H1 (cell line): ENCODE measurements at regions not wholly inside any gene's neighbourhood (a gene's known extent, or its start where the extent isn't known, plus 50 kb on each side); places are given as distances from the start of the nearest gene placed in this dataset.

ENCODE experiments used
- CTCF ChIA-PET: fragments of 300-600 bp; sonication (Branson Sonifier 250); formaldehyde crosslinking; loops from one replicate; lab custom pipeline; 2021; ENCODE audit not compliant: partially characterized antibody; lab: Charles Lee
- POLR2A ChIA-PET: fragments of 300-600 bp; sonication (Branson Sonifier 250); formaldehyde crosslinking; loops from one replicate; lab custom pipeline; 2021; ENCODE audit warnings: inconsistent platforms; ENCODE audit not compliant: partially characterized antibody; lab: Charles Lee
- DNase-seq, 2 experiments: peaks; one replicate each; pipeline versions ENCODE4 v3.0.0 to v3.0.0-alpha.2; 2010 to 2022; ENCODE audit warnings: low spot score in 2 of 2, low read depth in 1 of 2, mixed read lengths in 1 of 2
- FAIRE-seq: peaks from 2 replicates; lab custom pipeline; 2011; peaks lifted over from hg19 to GRCh38; lab: Jason Lieb, UNC
- H2AFZ ChIP-seq: 2 replicates; pipeline ENCODE4 v1.8.1; 2012; ENCODE audit warnings: low read length, inconsistent platforms
- H2AK5ac ChIP-seq: 2 replicates; pipeline ENCODE4 v1.6.1; 2013; ENCODE audit warnings: low read depth, low read length
- H2BK120ac ChIP-seq: replicated peaks from 2 replicates; pipeline ENCODE3; 2013; ENCODE audit warnings: low read depth, low read length, inconsistent platforms
- H2BK12ac ChIP-seq: 2 replicates; pipeline ENCODE4 v1.6.1; 2013; ENCODE audit warnings: low read depth, low read length
- H2BK15ac ChIP-seq: 2 replicates; pipeline ENCODE4 v1.6.1; 2013; ENCODE audit warnings: low read length
- H2BK20ac ChIP-seq: 2 replicates; pipeline ENCODE4 v1.6.1; 2013; ENCODE audit warnings: low read length
- H2BK5ac ChIP-seq: 2 replicates; pipeline ENCODE4 v1.6.1; 2013; ENCODE audit warnings: low read depth, low read length
- H3K14ac ChIP-seq: 2 replicates; pipeline ENCODE4 v1.6.1; 2013; ENCODE audit warnings: inconsistent platforms; ENCODE audit not compliant: insufficient read length
- H3K18ac ChIP-seq: 2 replicates; pipeline ENCODE4 v1.6.1; 2013; ENCODE audit warnings: low read length; ENCODE audit errors: extremely low read depth
- H3K23ac ChIP-seq: 2 replicates; pipeline ENCODE4 v1.6.1; 2013; ENCODE audit warnings: inconsistent platforms; ENCODE audit not compliant: insufficient read length
- H3K23me2 ChIP-seq: 2 replicates; pipeline ENCODE4 v1.6.1; 2013; ENCODE audit warnings: low read depth, low read length
- H3K27ac ChIP-seq: 2 replicates; pipeline ENCODE4 v1.6.1; 2011; ENCODE audit warnings: low read depth, low read length, inconsistent platforms
- H3K27me3 ChIP-seq, 4 experiments: replicated peaks in 1 of 4; 1 replicate in 1 of 4; 2 replicates in 3 of 4; pipeline versions ENCODE4 v1.6.1 to v1.8.1; 2011 to 2013; ENCODE audit warnings: low read length in 3 of 4, mild to moderate bottlenecking in 3 of 4, inconsistent platforms in 2 of 4, mixed read lengths in 2 of 4, moderate library complexity in 1 of 4; ENCODE audit not compliant: control insufficient read depth in 3 of 4, insufficient read depth in 3 of 4; ENCODE audit errors: extremely low read depth in 1 of 4
- H3K36me3 ChIP-seq, 4 experiments: 2 replicates each; pipeline versions ENCODE4 v1.6.1 to v1.8.1; 2011 to 2013; ENCODE audit warnings: mild to moderate bottlenecking in 4 of 4, low read length in 3 of 4, moderate library complexity in 2 of 4, control low read depth in 1 of 4, inconsistent platforms in 1 of 4; ENCODE audit not compliant: insufficient read depth in 4 of 4, control insufficient read depth in 2 of 4
- H3K4ac ChIP-seq: replicated peaks from 2 replicates; pipeline ENCODE3; 2013; ENCODE audit warnings: low read length, low read depth, mixed read lengths, inconsistent platforms; ENCODE audit not compliant: insufficient read length
- H3K4me1 ChIP-seq, 4 experiments: replicated peaks in 1 of 4; 1 replicate in 1 of 4; 2 replicates in 3 of 4; pipeline versions ENCODE4 v1.6.1 to v1.8.1; 2011 to 2013; ENCODE audit warnings: low read length in 3 of 4, inconsistent platforms in 2 of 4, mixed read lengths in 1 of 4; ENCODE audit not compliant: insufficient read depth in 4 of 4, control insufficient read depth in 3 of 4
- H3K4me2 ChIP-seq, 2 experiments: 2 replicates each; pipeline versions ENCODE4 v1.6.1 to v1.8.1; 2011 to 2013; ENCODE audit warnings: low read depth in 2 of 2, low read length in 2 of 2, control low read depth in 1 of 2, inconsistent platforms in 1 of 2, mild to moderate bottlenecking in 1 of 2; ENCODE audit not compliant: insufficient read depth in 1 of 2
- H3K4me3 ChIP-seq, 4 experiments: fragments of 200-600, 300-600 bp in 1 of 4; sonication (generic), shearing (Covaris generic), sonication (Bioruptor Twin) in 1 of 4; 2 replicates each; pipeline versions ENCODE4 v1.5.1 to v1.8.1; 2011 to 2016; ENCODE audit warnings: low read length in 4 of 4, low read depth in 3 of 4, control low read depth in 2 of 4, inconsistent platforms in 2 of 4, mild to moderate bottlenecking in 2 of 4, mixed read lengths in 1 of 4, moderate library complexity in 1 of 4; ENCODE audit not compliant: insufficient read depth in 2 of 4; ENCODE audit errors: extremely low read depth in 1 of 4
- H3K56ac ChIP-seq: replicated peaks from 2 replicates; pipeline ENCODE3; 2013; ENCODE audit warnings: low read depth, mild to moderate bottlenecking, mixed read lengths, low read length, inconsistent platforms; ENCODE audit not compliant: insufficient read length
- H3K79me1 ChIP-seq: 2 replicates; pipeline ENCODE4 v1.6.1; 2013; ENCODE audit warnings: low read depth, low read length, control low read depth
- H3K79me2 ChIP-seq, 2 experiments: 2 replicates each; pipeline versions ENCODE4 v1.6.1 to v1.8.1; 2012 to 2013; ENCODE audit warnings: low read length in 2 of 2, mild to moderate bottlenecking in 2 of 2, inconsistent platforms in 1 of 2; ENCODE audit not compliant: insufficient read depth in 2 of 2, control insufficient read depth in 1 of 2
- H3K9ac ChIP-seq, 4 experiments: replicated peaks in 1 of 4; 1 replicate in 1 of 4; 2 replicates in 3 of 4; pipeline versions ENCODE4 v1.6.1 to v1.8.1; 2011 to 2013; ENCODE audit warnings: low read depth in 3 of 4, low read length in 3 of 4, control low read depth in 2 of 4, mild to moderate bottlenecking in 2 of 4, moderate library complexity in 2 of 4, inconsistent platforms in 1 of 4; ENCODE audit errors: extremely low read depth in 1 of 4
- H3K9me3 ChIP-seq, 2 experiments: 2 replicates each; pipeline versions ENCODE4 v1.6.1 to v1.8.1; 2012 to 2013; ENCODE audit warnings: mild to moderate bottlenecking in 2 of 2, moderate library complexity in 2 of 2, control low read depth in 1 of 2, inconsistent platforms in 1 of 2, low read depth in 1 of 2, low read length in 1 of 2, mixed read lengths in 1 of 2; ENCODE audit not compliant: insufficient read depth in 2 of 2
- H4K20me1 ChIP-seq, 2 experiments: replicated peaks in 1 of 2; 2 replicates each; pipeline versions ENCODE3 to v1.8.1; 2011 to 2013; ENCODE audit warnings: inconsistent platforms in 2 of 2, low read length in 2 of 2, mild to moderate bottlenecking in 1 of 2; ENCODE audit not compliant: insufficient read depth in 2 of 2, control insufficient read depth in 1 of 2
- H4K5ac ChIP-seq: 2 replicates; pipeline ENCODE4 v1.6.1; 2013; ENCODE audit warnings: low read length, low read depth, mixed read lengths, inconsistent platforms; ENCODE audit not compliant: insufficient read length
- H4K8ac ChIP-seq: 2 replicates; pipeline ENCODE4 v1.8.0; 2013; ENCODE audit warnings: mild to moderate bottlenecking, moderate library complexity, low read length, inconsistent platforms; ENCODE audit not compliant: insufficient read depth; ENCODE audit errors: extremely low read depth
- H4K91ac ChIP-seq: replicated peaks from 2 replicates; pipeline ENCODE3; 2013; ENCODE audit warnings: low read length, mixed read lengths, inconsistent platforms; ENCODE audit not compliant: insufficient read length
- RNF2 ChIP-seq: fragments of 200-900, 300-1000 bp; sonication (generic); IDR thresholded peaks from 2 replicates; pipeline ENCODE4 v1.7.1; 2016; ENCODE audit warnings: borderline replicate concordance, low read depth, mild to moderate bottlenecking, antibody characterized with exemption, low read length; ENCODE audit not compliant: poor library complexity, severe bottlenecking; ENCODE audit errors: missing control alignments
- TCF12 ChIP-seq: IDR thresholded peaks from 2 replicates; pipeline ENCODE4 v1.6.1; 2011; ENCODE audit warnings: low read depth, mild to moderate bottlenecking, low read length
- WGBS, 2 experiments: shearing (Covaris generic) in 1 of 2; methylation state at CpG; one replicate each; pipeline versions ENCODE4 v1.1.6 to v1.1.7; 2013 to 2015; ENCODE audit warnings: low lambda C conversion rate in 2 of 2, mixed read lengths in 2 of 2, inconsistent platforms in 1 of 2, low coverage in 1 of 2, missing lambda C conversion rate in 1 of 2; ENCODE audit not compliant: insufficient replicate concordance in 2 of 2, insufficient coverage in 1 of 2, insufficient read length in 1 of 2; ENCODE audit errors: extremely low coverage in 1 of 2, missing lambda C conversion rate in 1 of 2; 5-methylcytosine and 5-hydroxymethylcytosine counted together

DNA sequence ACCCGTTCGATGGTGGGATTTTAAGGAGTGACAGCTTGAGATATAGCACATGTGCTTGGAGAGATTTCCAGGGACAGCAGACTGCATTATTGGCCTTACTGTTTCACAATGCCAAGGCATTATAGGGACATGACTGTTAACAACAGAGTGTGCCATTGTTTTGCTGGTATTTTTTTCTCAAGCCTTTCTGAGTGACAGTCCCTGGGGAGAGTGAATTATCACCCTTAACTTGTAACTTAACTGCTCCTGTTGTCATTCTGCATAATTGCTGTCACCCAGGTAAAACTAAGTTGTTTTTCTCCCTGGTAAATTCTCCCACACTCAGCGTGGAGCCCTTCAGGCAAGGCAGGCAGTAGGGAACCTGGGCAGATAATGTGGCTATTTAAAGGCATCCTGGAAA is 989.2 kb upstream of the LCORL start:
- H3K36me3 ChIP-seq, result no peaks in the 10 kb centered on the region
- H2BK5ac ChIP-seq, result no peak overlapping the region
- no peak overlapping the region for H3K27ac ChIP-seq
- H3K4me1 ChIP-seq, result peaks cover 0 to 10% (median 6%) of the 10 kb centered on the region in 4 experiments; a peak in 4 of 7 replicates
- no peaks in the 10 kb centered on the region for H3K23me2 ChIP-seq
- H3K79me2 ChIP-seq, result no peaks in the 10 kb centered on the region
- H4K91ac ChIP-seq, result no peak overlapping the region
- H3K9me3 ChIP-seq, result no peaks in the 10 kb centered on the region
- H3K56ac ChIP-seq, result no peak overlapping the region
- no peak overlapping the region for H3K4me3 ChIP-seq
- no peak overlapping the region; the same call in 1 of the 2 replicates for H2BK12ac ChIP-seq
- POLR2A ChIA-PET, result no interaction called here
- TF ChIP-seq TCF12 (no peak), RNF2 (no peak)
- no peak overlapping the region for H2AFZ ChIP-seq
- H3K79me1 ChIP-seq, result no peaks in the 10 kb centered on the region
- no peaks in the 10 kb centered on the region for H4K20me1 ChIP-seq
- no peak overlapping the region for H3K4ac ChIP-seq
- FAIRE-seq, result no peak
- CTCF ChIA-PET, result interaction anchor here (1.2 kb wide), 1 partner anchor 17 kb away, joined by 3 read pairs; no protein-coding TSS in a partner anchor
- no peak overlapping the region for H2BK20ac ChIP-seq
- no peak overlapping the region for H2BK120ac ChIP-seq
- H4K8ac ChIP-seq, result no peak overlapping the region
- peak overlapping the region; percentile 20; the same call in 1 of the 2 replicates for H2BK15ac ChIP-seq
- H3K4me2 ChIP-seq, result no peak overlapping the region; a peak in 1 of 4 replicates
- no peak overlapping the region for H3K14ac ChIP-seq
- H2AK5ac ChIP-seq, result no peak overlapping the region
- H3K23ac ChIP-seq, result no peak overlapping the region
- H4K5ac ChIP-seq, result no peak overlapping the region
- 63% methylated on average over 3 of the region's 3 CpGs; no CpG with 5 or more reads in 1 of the 2 experiments for WGBS, 2 experiments
- H3K27me3 ChIP-seq, result no peaks in the 10 kb centered on the region
- peak overlapping the region; percentile 21; the same call in 1 of the 2 replicates for H3K18ac ChIP-seq
- DNase-seq, result peak in 1 of 2 experiments; percentile 7
- H3K9ac ChIP-seq, result no peak overlapping the region
